Ammon's horn (tissue), 1 donor: ENCODE measurements at regions not wholly inside any gene's neighbourhood (a gene's known extent, or its start where the extent isn't known, plus 50 kb on each side); places are given as distances from the start of the nearest gene placed in this dataset.
"Not testable (repeated sequence)": the region's sequence is repeated elsewhere in the genome, so short reads cannot be mapped to it uniquely, and the experiment has no call there.

ENCODE experiments used
- DNase-seq: peaks from one replicate; pipeline ENCODE4 v3.0.0-alpha.2; 2016; ENCODE audit warnings: low spot score

DNA sequence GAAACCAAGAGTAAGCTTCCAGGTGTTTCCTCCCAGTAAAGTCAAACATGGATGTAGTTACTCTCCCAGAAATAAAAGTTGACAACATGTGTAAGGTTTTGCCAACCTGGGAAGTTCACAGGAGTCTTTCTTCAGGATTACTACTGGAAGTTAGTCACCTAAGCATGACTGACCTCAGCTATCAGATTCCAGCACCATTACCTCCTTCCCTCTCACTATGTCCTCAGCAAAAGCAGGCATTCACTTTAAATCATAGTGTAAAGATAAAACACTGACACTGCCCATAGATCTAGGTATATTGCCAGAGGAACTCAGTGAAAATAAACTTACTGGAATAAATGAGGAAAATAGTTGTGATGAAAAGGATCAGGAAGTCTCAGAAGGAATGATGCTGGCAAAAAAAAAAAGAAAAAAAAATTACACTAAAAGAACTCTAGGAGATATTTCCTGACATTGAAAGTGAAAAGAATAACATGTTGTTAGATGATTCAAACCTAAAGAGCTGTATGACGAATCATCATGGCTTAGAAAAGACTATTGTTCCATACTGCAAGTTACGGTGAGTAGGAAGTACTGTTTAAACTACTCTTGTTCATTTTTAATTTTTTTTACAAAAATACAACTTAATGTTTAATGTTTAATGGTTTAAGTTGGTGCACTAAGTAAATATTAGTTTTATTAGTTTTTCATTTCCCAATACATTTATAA is 484.5 kb upstream of the ZNF804A start:
- no peak for DNase-seq

DNA sequence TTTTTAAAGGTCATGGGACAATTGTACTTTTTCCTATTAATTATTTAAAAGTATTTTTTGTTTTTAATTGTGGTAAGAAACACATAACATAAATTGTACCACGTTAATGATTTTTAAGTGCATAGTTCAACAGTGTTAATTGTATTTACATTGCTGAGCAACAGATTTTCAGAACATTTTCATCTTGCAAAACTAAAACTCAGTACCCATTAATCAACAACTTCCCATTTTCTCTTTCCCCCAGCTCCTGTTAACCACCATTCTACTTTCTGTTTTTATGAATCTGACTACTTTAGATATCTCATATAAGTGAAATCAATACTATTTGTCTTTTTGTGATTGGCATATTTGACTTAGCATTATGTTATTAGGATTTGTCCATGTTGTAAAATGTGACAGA is 483.9 kb upstream of the ZNF804A start:
- DNase-seq, result no peak

DNA sequence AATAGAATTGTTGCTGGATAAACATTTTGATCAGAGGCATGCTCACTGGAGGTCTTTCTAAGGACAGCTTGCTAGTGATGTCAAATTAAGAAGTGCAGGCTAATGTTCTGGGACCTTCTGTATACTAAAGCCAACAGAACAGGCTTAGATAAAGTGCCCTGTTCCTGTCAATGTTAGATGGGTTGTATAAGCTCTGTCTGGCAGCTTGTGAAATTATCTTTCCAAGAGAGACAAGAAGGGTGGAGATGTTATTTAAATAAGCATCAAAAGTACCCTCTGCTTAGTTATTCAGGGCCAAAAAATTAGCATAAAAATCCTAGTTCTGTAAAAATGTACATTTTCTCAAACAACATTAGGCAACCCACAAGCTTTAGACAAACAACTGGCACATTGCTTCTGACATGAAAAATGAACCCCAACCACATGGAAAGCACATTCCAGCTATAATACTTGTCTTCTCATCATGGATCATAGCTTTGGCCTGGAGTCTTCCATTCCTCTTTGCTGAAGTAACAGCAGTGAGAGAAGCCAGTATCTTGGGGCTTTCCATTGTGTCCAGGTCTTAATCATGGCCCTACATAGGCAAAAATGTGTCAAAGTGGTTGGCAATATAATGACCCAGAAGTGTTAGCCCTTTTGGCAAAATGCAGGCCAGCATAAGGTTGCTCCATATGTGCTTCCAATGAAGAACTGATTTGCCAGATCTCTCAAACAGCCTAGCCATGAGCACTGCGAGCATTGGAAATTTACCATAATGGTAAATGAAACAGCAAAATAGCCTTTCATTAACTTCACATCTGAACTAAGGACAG is 478.1 kb upstream of the ZNF804A start:
- DNase-seq, result no peak

DNA sequence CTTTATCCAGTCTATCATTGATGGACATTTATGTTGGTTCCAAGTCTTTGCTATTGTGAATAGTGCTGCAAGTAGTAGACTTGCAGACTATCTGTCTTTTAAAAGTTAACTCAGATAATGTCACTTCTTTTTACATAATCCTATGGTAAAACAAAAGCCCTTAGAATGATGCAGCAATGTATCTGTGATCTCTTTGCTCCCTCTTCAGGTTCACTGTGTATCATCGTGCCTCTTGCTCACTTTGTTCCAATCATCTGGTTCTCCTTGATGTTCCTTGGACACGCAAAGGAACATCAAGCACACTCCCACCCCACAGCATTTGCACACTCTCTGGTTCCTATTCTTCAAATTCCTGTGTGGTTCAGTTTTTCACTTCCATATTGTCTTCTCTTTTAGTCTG is 472.5 kb upstream of the ZNF804A start:
- DNase-seq, result no peak

DNA sequence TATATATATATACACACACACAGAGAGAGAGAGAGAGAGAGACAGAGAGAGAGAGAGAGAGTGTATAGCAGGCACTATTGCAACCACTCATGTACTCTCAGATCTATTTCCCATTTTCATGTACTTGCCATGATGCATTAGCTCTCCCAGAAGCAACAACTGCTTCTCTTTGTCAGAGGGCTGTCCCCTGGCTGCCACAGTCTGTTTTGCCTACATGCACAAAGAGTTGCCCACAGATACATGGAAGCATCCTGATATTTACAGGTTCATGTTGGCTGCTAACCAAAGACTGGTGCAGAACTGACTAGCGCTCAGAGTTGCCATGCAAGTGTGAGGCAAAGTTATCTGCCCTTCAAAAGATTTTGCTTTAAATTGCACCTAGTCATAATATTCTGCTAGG is 469.3 kb upstream of the ZNF804A start:
- no peak for DNase-seq

DNA sequence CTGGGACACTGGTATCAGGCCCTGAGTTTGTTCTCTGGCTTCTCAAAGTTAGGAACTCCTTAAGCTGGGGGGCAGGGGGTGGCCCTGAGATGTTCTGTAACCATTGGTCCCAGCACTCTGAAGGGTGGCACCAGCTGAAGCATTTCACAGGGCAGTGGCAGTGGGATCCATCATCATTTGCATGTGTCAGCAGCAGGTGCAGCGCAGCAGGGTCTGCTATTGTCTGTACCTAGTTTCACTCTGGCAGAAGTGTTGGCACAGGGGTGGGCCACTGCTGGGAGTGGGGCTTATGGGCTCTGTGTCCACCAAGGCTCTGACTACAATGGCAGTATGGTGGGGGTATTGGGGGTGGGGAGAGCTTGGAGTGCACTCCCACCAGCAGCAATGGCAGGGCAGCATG is 460.4 kb upstream of the ZNF804A start:
- DNase-seq, result no peak

DNA sequence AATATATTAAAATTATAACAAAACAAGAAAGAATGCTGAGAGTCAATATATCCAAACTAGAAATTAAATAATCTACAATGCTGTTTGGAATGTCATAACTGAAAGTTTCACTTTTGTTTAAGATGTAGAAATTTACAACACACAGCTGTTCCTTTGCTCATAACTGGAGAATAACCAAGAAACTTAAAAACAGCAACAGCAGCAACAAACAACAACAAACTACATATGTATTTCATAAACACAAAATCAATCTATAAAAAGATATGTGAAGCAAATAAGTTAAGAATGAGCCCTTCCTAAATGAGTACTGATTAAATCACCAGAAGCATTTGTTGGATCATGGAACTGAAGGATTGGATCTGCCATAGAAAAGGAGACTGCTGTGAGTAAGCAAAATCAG is 456.5 kb upstream of the ZNF804A start:
- DNase-seq, result no peak

DNA sequence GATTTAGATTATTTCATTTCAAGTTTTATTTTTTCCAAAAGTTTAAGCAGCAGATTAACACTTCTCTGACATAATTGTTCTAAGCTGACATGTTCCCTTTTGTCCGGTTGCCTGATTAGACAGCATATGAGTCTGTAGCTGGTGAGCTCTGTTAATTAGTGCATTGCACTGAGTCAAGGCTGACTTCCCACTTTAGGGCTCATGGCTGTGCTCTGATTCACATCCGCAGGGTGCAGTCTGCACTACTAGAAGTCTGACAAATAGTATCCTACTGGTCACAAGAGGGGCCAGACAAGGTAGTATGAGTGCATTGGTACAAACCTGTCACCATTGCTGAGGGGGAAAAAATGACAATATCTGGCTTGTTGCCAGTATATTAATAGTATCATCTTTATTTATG is 443.9 kb upstream of the ZNF804A start:
- no peak for DNase-seq

DNA sequence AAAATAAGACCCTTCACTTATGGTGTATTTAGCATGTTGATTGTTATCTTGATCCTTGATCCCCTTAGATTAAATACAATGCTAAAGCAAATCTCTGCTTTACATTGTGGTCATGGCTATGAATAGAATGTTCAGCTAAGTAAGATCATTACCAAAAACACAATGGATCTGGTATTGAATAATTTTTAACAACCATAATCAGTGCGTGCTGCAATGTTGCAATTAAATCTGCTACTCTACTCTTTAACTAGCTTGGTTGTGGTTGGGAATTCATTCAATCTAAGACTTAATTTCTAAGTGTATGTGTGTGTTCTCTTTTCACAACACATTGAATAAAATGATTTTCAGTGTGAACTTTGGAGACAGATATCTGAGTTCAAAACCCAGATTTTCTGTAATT is 442.5 kb upstream of the ZNF804A start:
- no peak for DNase-seq

DNA sequence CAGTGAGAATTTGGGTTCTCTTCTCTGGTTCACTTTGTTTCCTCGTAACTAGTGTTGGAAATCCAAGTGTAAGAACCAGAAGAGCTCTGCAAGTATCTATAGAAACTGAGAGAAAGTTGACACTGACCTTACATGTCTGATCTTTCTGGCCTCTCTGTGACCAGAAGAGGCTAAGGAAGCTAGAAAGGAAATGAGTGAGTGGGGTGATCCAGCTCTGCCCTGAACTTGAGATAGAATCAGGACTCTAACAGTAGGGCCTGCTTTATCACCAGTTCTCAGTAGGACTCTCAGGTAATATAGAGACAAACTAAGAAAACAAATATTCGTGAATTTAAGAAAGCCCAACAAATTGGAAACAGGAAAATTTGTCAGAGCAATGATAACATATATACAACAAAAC is 441.2 kb upstream of the ZNF804A start:
- DNase-seq, result no peak

DNA sequence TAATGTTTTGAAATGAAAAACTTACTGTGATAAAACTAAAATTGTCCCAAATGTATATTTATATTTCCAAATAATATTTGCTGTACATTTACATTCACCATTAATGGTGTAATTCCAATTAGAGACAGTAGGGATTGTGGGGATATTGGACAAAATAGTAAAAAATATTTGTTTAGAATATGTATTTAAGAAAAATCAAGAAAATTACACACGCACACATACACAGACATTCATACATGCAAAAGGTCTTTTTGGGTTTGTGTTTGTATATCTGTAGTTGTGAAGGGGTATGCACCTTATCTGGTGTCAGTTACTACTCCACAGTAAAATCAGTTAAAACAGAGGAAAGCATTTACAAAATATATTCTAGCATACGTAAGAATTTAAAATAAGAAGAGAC is 435.9 kb upstream of the ZNF804A start:
- DNase-seq, result no peak

DNA sequence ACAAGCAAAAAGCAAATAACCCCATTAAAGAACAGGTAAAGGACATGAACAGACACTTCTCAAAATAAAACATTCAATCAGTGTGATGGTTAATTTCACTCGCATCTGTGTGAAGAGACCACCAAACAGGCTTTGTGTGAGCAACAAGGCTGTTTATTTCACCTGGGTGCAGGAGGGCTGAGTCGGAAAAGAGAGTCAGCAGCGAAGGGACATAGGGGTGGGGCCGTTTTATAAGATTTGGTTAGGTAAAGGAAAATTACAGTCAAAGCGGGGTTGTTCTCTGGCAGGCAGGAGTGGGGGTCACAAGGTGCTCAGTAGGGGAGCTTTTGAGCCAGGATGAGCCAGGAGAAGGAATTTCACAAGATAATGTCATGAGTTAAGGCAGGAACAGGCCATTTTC is 429.5 kb upstream of the ZNF804A start:
- not testable (repeated sequence) for DNase-seq

DNA sequence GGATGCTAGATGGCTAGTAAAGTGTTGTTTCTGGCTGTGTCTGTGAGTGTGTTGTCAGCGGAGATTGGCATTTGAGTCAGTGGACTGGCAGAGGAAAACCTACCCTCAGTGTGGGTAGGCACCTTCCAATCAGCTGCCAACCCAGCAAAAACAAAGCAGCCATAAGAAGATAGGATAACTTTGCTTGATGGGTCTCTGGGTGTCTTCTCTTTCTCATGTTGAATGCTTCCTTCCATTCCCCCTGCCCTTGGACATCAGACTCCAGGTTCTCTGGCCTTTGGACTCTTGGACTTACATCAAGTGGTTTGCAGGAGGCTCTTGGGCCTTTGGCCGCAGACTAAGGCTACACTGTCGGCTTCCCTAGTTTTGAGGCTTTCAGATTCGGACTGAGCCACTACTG is 429.0 kb upstream of the ZNF804A start:
- no peak for DNase-seq

DNA sequence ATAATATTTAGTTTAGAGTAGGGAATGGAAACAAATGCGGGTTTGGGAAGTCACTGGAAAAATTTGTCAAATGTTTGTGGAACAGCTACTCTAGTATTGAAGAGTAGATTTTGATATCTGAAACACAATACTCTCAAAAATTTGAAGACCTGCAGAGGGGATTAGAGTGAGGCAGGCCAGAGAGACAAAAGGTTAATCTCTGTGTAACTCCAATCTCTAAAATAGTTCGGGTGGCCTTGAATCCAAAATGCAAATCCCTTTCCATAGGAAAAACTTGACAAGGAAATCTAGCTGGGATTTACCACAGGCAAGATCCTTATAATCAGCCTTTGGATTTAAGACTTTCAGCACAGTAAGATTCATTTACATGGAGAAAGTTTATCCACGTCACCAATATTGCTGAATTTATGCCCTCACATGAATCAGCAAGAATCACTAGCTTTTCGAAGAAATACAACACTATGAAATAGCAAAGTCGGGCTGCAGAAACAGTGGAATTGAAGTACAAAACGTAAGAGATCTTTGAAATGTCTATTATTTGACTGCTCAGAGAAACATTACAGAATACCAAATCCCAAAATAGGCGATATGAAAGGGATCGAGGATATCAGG is 423.7 kb upstream of the ZNF804A start:
- no peak for DNase-seq

DNA sequence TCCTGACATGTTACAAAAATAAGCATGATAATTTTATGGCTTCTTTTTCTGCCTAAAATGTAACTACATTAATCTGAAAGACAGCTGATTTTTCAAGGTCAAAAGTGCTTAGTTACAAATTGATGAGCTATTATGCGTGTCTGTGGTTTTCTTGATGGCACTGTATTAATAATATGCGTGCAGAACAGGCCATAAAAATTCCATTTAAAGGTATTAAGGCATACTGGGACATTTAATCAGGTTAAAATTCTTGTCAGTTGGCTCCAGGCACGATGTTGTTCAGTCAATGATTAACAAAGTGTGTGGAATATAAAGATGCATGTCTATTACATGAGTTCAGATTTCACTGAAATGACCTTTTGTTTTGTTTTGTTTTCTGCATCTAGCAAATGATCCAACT is 420.1 kb upstream of the ZNF804A start:
- DNase-seq, result no peak

DNA sequence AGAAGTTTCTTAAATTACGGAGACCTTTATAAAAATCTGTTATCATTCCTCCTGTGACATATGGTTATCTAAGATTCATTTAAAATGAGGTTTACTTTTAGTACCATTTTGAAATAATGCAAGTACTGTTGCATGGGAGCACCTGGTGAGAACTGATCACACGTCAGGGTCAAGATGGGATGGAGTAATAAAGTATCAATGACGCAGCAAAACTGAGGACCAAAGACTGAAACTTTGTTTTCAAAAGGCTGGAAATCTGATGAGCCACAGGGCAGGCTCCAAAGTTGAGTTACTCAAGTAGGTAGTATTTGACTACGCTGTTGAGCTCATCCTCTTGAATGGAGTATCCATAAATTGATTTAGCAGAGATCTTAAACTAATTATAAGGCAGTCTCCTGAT is 411.9 kb upstream of the ZNF804A start:
- DNase-seq, result no peak

DNA sequence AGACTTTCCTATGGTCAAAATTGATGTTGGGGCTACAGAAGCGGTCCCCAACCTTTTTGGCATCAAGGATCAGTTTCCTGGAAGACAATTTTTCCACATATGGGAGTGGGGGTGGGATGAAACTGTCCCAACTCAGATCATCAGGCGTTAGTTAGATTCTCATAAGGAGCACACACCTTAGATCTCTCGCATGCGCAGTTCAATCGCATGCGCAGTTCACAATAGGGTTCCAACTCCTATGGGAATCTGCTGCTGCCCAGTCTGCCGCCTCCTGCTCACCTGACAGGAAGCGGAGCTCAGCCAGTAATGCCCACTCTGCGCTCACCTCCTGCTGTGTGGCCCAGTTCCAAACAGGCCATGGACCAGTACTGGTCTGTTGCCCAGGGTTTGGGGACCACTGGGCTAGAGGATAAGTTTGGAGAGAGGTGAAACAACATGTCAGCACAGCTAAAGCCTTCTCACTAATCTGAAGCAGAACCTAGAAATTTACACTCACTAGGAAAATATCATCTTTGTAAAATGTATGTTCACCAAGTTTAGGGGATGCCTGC is 410.8 kb upstream of the ZNF804A start:
- DNase-seq, result no peak

DNA sequence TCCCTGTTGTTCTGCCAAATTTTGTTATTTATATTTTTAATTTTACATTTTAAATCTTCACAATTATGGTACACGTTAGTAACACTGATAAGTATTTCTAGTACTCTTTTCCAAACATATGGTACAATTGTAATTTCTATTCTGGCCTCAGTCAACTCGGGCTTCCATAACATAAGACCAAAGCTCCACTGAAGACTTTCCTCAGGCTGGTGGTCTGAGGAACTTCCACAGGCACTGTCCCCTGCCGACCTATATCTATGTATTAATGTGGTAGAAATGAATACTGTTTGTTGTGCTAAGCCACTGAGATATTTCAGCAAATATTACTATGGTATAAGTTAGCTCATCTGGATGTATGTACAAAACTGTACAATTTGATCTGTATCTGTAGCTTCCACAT is 407.6 kb upstream of the ZNF804A start:
- no peak for DNase-seq

DNA sequence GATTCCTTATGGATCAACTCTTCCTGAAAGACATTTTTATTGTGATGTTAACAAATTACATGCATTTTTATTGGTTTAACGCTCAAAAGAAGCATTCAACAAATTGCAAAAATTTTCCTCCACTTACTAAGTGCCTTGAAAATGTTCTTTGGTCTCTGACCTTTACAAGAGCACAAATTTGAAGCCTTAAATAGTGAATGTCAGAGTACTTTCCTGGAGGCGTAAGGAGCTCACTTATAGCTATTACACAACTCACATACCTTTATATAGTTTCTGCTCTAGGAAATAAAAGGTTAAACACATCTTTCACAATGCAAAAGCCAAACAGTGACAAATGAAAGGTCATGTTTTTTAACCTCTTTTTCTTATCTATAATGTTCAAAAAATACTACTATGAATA is 405.7 kb upstream of the ZNF804A start:
- DNase-seq, result no peak

DNA sequence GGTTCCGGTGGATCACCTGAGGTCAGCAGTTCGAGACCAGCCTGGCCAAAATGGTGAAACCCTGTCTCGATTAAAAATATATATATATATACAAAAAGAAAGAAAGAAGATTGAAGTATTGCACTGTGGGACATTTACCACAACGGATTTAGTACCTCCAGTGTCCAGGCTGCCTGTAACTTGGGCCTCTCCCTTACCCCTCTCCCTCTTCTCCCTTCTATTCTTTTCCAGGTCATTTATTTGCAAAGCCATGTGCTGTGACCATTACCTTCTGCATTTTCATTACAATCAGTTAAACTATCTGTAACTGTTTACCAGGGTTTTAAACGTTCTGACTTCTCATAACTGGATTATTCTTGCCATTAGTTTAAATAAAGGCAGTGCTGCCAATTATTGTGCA is 400.9 kb upstream of the ZNF804A start:
- no peak for DNase-seq

DNA sequence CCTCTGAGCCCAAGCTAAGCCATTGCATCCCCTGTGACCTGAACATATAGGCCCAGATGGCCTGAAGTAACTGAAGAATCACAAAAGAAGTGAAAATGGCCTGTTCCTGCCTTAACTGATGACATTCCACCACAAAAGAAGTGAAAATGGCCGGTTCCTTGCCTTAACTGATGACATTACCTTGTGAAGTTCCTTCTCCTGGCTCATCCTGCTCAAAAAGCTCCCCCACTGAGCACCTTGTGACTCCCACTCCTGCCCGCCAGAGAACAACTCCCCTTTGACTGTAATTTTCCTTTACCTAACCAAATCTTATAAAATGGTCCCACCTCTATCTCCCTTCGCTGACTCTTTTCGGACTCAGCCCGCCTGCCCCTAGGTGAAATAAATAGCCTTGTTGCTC is 399.5 kb upstream of the ZNF804A start:
- not testable (repeated sequence) for DNase-seq

DNA sequence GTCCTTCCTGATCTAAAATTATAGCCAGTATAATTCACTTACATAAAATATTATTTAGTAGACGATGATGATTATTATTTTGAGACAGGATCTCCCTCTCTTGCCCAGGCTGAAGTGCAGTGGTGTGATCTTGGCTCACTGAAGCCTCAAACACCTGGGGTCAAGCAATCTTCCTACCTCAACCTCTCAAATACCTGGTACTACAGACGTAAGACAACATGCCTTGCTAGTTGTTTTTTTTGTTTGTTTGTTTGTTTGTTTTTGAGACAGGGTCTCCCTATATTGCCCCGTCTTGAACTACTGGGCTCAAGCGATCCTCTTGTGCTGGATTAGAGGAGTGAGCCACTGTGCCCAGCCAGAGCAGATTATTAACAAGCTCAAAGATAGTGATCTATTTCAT is 399.1 kb upstream of the ZNF804A start:
- DNase-seq, result no peak

DNA sequence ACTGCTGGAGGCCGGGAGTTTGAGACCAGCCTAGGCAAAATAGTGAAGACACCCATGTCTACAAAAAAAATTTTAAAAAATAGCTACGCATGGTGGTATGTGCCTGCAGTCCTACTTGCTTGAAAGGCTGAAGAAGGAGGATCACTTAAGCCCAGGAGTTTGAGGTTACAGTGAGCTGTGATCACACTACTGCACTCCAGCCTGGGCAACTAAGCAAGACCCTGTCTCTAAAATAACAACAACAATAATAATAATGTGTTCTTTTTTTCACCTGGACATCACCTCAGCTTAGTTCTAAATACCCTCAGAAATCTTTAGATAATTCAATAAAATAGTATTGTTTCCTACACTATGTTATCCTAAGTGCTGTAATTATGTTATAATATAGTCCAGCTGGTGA is 397.1 kb upstream of the ZNF804A start:
- no peak for DNase-seq
